Fibroblast of skin of right biceps (primary cell): ENCODE measurements at regions not wholly inside any gene's neighbourhood (a gene's known extent, or its start where the extent isn't known, plus 50 kb on each side); places are given as distances from the start of the nearest gene placed in this dataset.
A peak's percentile ranks its signal among the peaks of the same experiment; 100 is the strongest.
"Not testable (repeated sequence)": the region's sequence is repeated elsewhere in the genome, so short reads cannot be mapped to it uniquely, and the experiment has no call there.

Experiments used
- DNase-seq: peaks from one replicate; pipeline ENCODE4 v3.0.0-alpha.2; 2013

- DNase-seq, result not testable (repeated sequence)
These were observed 94.3 kb upstream of the HMX1 start for GRCh38 chr4:8965896-8966295.

- not testable (repeated sequence) for DNase-seq
These were observed 92.7 kb upstream of the HMX1 start for GRCh38 chr4:8964201-8964788.

DNA sequence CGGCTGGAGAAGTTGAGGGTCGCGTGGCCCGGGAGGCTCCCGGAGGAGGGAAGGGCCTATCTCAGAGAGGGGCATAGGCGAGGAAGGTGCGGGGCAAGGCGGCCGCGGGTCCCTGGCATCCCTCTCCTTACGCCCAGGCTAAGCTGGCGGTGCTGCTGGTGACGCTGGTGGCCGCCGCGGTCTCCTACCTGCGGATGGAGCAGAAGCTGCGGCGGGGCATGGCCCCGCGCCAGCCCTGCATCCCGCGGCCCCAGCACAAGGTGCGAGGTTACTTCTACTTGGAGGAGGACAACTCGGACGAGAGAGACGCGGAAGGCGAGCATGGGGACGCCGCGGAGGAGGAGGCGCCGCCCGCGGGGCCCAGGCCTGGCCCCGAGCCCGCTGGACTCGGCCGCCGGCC is 91.9 kb upstream of the HMX1 start:
- DNase-seq, result not testable (repeated sequence)

DNA sequence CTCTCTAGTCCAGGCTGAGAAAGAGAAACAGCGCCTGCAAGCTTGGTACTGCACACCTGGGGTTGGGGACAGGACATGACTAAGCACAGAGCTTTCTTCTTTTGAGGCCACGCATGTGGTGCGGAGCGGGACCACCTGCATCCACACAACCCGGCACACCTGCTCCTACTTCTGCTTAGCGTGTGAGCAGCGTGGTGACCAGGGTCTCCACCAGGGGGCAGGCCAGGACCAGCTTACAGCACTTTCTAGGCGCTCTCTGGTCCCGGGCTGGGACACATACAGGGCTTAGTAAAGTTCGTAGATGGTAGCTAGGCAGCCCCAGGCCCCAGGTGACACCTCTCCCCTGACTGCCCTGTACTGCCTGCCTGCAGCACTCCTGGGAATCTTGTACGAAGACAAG is 89.7 kb upstream of the HMX1 start:
- peak; percentile 1 for DNase-seq

- DNase-seq, result not testable (repeated sequence)
These were observed 87.8 kb upstream of the HMX1 start for GRCh38 chr4:8959471-8959870.

DNA sequence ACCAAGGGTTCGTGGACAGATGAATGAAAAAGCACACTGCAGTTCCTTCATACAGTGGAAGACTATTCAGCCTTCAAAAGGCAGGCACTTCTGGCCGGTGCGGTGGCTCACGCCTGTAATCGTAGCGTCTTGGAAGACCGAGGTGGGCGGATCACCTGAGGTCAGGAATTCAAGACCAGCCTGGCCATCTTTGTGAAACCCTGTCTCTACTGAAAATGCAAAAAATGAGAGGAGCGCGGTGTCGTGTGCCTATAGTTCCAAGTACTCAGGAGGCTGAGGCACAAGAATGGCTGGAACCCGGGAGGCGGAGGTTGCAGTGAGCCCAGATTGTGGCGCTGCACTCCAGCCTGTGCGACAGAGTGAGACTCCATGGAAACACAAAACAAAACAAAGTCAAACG is 82.4 kb upstream of the HMX1 start:
- not testable (repeated sequence) for DNase-seq

DNA sequence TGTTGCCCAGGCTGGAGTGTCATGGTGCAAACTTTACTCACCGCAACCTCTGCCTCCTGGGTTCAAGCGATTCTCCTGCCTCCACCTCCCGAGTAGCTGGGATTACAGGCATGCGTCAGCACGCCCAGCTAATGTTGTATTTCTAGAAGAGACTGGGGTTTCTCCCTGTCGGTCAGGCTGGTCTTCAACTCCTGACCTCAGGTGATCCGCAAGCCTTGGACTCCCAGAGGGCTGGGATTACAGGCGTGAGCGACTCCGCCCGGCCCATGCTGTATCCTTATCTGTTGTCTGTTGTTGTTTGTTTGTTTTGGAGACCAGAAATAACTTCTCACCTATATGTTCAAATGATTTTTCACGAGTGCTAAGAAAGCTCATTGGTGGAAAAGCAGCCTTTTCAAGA is 81.2 kb upstream of the HMX1 start:
- not testable (repeated sequence) for DNase-seq

DNA sequence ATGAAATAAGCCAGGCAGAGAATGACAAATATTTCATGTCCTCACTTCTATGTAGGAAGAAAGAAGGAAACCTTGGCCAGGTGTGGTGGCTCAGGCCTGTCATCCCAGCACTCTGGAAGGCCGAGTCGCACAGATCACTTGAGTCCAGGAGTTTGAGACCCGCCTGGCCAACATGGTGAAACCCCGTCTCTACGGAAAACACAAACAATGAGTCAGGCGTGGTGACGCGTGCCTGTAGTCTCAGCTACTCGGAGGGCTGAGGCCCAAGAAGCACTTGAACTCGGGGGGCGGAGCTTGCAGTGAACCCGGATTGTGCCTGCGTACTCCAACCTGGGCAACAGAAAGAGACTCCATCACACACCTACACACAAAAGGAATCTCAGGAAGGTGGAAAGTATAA is 80.5 kb upstream of the HMX1 start:
- DNase-seq, result not testable (repeated sequence)

DNA sequence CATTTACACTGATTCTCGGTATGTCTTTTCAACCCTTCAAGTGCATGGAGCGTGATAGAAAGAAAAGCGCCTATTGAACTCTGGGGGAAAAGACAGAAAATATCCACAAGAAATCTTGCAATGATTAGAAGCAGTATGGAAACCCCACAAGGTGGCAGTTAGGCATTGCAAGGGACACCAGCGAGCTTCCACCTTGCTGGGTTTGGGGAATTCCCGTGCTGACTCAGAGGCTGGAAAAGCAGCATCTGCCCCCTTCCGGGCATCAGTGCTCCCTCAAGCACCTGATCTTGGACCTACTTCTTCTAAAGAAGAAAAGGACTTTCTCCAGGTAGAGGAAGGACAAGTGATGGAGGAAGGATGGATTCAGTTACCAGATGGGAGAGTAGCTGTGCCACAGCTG is 73.9 kb upstream of the HMX1 start:
- DNase-seq, result not testable (repeated sequence)

DNA sequence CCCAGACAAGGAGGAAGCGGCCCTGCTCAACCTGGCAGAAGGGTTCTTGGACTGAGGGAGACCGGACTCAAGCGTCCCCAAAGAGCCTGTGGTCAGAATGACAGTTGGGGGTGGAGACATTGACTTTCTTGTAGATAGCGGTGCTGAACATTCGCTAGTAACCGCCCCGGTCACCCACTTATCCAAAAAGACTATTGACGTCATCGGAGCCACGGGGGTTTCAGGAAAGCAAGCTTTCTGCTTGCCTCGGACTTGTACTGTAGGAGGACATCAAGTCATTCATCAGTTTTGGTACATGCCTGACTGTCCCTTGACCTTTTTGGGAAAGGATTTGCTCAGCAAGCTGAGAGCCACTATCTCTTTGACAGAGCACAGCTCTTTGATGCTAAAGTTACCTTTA is 71.7 kb upstream of the HMX1 start:
- not testable (repeated sequence) for DNase-seq

- DNase-seq, result not testable (repeated sequence)
These were observed 70.4 kb upstream of the HMX1 start for GRCh38 chr4:8942088-8942487.

- DNase-seq, result not testable (repeated sequence)
These were observed 69.8 kb upstream of the HMX1 start for GRCh38 chr4:8941492-8941805.

DNA sequence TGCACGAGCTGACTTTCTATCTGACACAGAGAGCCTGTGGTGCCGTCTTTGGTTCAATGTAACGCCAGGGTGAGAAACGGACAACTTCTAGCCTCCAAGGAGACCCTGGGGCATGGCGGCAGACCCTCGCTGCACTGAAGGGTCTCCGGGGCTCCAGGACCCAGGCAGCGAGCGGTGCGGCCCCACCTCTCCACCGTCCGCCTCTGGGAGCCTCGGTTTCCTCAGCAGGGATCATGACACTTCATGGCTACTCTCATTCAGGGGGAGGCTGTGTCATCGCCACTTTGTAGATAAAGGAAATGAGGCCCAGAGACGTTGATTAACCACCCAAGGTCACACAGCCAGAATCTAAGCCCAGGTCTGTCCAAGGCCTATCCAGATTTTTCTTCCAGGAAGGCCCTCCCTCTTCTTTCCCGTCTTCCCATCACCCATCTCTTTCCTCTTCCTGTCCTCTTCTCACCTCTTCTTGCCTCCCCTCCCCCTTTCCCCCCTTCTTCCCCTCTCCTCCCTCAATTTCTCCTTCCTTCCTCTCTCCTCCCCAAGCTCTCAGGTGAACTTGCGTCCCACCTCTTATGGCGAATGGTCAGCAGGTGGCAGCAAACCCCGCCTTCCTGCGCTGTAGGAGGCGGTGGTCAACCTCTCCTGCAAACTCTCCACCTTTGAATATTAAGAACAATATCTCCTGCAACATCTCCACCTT is 69.3 kb upstream of the HMX1 start:
- DNase-seq, result no peak

DNA sequence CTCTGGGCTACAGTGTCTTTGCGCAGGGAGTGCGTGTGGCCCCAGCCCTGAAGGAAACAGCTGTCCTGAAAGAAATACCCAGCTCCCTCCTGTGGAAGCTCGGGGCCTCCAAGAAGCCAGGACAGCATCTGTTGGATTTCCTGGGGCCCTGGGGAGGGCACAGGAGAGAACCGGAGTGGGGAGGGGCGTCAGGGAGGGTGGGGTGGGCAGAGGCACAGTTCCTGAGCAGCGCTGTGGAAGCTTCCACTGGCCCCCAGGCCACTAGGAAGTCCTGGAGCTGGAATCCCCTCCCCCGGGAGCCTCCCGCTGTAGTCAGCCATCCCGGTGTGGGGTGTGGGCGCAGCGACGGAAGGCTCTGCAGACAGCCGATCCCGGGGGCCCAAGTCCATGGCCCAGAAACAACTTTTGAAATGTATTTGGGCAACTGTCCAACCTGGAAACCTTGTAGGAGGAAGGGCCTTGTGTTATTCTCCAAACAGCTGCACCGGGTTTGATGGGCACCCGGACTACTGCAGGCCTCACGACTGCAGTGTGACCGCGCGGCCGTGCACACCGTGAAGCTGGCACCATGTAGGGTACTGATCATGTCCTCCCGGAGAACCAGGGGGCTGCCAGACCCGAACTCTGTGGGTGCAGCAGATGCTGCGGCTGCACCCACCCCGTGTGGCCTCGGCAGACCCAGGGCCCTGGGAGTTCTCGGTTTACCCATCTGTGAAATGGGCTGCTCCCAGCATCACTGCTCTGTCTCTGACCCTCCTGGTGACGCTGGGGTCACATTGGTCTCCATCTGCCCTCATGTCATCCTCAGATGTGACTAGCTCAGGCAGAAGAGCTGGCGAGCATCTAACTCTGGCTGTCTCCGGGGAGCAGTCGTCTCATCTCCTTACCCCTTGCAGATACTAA is 68.5 kb upstream of the HMX1 start:
- no peak for DNase-seq

DNA sequence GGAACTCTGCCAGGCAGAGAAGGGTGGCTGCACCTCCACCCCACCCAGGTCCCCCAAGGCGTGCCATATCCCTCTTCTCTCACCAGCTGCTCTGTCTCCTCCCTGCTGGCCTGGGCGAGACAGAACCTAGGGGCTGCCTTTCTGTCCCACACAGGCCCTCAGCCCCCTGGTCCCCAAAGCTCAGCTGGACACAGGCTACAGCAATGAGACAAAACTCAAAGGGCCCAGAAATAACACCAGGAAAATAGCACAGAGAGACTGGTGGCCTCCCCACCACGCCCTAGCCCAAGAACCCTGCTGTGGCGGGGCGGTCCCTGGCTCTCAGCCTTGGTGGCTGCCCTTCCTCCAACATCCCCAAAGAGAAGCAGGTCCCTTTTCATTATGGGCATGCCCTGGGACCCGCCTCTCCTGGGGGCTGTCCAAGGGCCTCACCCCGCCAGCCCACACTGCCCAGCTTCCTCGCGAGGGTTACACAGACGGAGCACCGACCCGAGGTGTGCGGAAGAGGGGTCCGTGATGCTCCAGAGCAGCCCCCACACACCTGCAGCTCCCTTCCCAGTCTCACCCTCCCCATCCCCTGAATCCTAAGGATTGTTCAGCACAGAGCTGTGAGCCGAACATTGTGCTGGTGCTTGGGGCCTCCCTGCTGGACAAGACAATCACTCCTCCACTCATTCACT is 67.7 kb upstream of the HMX1 start:
- no peak for DNase-seq

DNA sequence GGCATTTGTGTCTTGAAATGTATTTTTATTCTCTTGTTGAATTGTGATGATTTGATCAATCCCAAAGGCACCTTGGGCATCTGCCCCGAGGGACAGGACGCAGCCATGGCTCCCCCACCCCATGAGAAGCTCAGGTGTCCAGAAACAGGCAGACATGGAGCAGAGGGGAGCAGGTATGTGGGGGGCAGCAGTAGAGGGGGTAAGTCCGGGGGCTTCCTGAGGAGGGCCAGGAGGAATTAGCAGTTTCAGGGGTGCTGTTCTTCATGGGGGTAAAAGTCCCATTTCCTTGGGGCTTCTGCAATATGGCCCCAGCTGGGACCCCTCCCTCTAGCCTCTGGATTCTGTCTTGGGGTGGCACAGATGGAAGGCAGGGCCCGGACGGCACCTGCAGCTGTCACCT is 67.0 kb upstream of the HMX1 start:
- no peak for DNase-seq

GRCh38 chr4:8938137-8938536 is 66.5 kb upstream of the HMX1 start:
- DNase-seq, result no peak

DNA sequence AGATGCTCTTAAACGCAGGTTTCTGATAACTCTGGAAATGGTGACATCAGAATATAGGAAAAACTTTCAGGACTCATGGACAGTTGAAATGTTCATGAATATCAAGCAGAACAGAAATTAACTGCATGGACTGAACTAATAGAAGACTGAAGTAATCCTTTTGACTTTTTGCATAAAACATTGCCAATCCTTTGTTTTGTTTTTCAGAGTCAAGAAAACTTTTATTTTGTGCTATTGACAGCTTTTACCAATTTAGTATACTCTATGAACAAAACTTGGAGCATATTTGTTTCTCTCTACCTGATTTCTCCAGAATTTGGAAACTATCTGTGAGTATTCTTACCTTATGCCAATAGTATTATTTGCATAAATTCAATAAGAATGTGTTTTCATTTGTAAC is 61.2 kb upstream of the HMX1 start:
- DNase-seq, result no peak

GRCh38 chr4:8928074-8928473 is 56.4 kb upstream of the HMX1 start:
- no peak for DNase-seq

- no peak for DNase-seq
These were observed 50.8 kb upstream of the HMX1 start for GRCh38 chr4:8922481-8922880.

GRCh38 chr4:8921465-8921864 is 49.8 kb upstream of the HMX1 start:
- DNase-seq, result no peak
